Fibroblast of mammary gland (primary cell): ENCODE measurements at regions not wholly inside any gene's neighbourhood (a gene's known extent, or its start where the extent isn't known, plus 50 kb on each side); places are given as distances from the start of the nearest gene placed in this dataset.

Experiments used
- DNase-seq: peaks from one replicate; pipeline ENCODE4 v3.0.0-alpha.2; 2010; ENCODE audit warnings: low read depth
- H3K4me3 ChIP-seq: 2 replicates; pipeline ENCODE4 v1.5.1; 2011; ENCODE audit warnings: low read depth, mild to moderate bottlenecking, low read length, moderate library complexity; ENCODE audit not compliant: control insufficient read depth
- CTCF ChIP-seq: conservative IDR thresholded peaks from 2 replicates; pipeline ENCODE4 v1.5.1; 2011; ENCODE audit warnings: low read depth, low read length, inconsistent platforms; ENCODE audit not compliant: control insufficient read depth, insufficient read depth

GRCh38 chr12:75760573-75761294, 249.3 kb upstream of the KRR1 start:
- TF ChIP-seq CTCF, result no peak
- DNase-seq, result no peak
- H3K4me3 ChIP-seq, result no peak overlapping the region

GRCh38 chr12:75759842-75760572, 248.6 kb upstream of the KRR1 start:
- TF ChIP-seq CTCF, result no peak
- no peak overlapping the region for H3K4me3 ChIP-seq
- DNase-seq, result peak; percentile 95

- DNase-seq, result no peak
- no peak overlapping the region for H3K4me3 ChIP-seq
- no peak for TF ChIP-seq CTCF
Measured at GRCh38 chr12:75759196-75759595, 247.8 kb upstream of the KRR1 start.

- no peak for TF ChIP-seq CTCF
- no peak for DNase-seq
- H3K4me3 ChIP-seq, result no peak overlapping the region
Measured at GRCh38 chr12:75756771-75757170, 245.4 kb upstream of the KRR1 start.

GRCh38 chr12:75756111-75756510, 244.7 kb upstream of the KRR1 start:
- no peak for TF ChIP-seq CTCF

GRCh38 chr12:75754698-75755097, 243.3 kb upstream of the KRR1 start:
- TF ChIP-seq CTCF, result no peak
- peak; percentile 34 for DNase-seq
- no peak overlapping the region for H3K4me3 ChIP-seq

More at GRCh38 chr12:75756111-75756510, 244.7 kb upstream of the KRR1 start:
- no peak overlapping the region for H3K4me3 ChIP-seq
- no peak for DNase-seq
